ENCODE measurements at regions not wholly inside any gene's neighbourhood (a gene's known extent, or its start where the extent isn't known, plus 50 kb on each side); places are given as distances from the start of the nearest gene placed in this dataset.

- Mint-ChIP-seq H3K27me3 (ENCODE audit: insufficient read depth, unreplicated experiment) (no peaks in the 10 kb centered on the region), H3K27ac (ENCODE audit: low read depth, unreplicated experiment) (no peak overlapping the region), H3K4me3 (ENCODE audit: unreplicated experiment) (no peak overlapping the region), H3K9me3 (ENCODE audit: unreplicated experiment) (no peaks in the 10 kb centered on the region), H3K36me3 (ENCODE audit: insufficient read depth, unreplicated experiment) (peaks cover 8% of the 10 kb centered on the region), H3K4me1 (ENCODE audit: insufficient read depth, unreplicated experiment) (peaks cover 24% of the 10 kb centered on the region)
- ChIA-PET POLR2A (interaction anchor here (0.6 to 2.7 kb wide), 7 partner anchors 9 to 538 kb away, joined by 3 to 15 read pairs (median 3); no protein-coding TSS in a partner anchor), CTCF (interaction anchor here (0.9 to 3.2 kb wide), 5 partner anchors 12 to 70 kb away, joined by 3 to 17 read pairs (median 3); no protein-coding TSS in a partner anchor)
- DNase-seq (ENCODE audit: unreplicated experiment) = no peak
- intact Hi-C loops (cut with micrococcal nuclease) = no loop called here
- TF ChIP-seq, protein P1, sequence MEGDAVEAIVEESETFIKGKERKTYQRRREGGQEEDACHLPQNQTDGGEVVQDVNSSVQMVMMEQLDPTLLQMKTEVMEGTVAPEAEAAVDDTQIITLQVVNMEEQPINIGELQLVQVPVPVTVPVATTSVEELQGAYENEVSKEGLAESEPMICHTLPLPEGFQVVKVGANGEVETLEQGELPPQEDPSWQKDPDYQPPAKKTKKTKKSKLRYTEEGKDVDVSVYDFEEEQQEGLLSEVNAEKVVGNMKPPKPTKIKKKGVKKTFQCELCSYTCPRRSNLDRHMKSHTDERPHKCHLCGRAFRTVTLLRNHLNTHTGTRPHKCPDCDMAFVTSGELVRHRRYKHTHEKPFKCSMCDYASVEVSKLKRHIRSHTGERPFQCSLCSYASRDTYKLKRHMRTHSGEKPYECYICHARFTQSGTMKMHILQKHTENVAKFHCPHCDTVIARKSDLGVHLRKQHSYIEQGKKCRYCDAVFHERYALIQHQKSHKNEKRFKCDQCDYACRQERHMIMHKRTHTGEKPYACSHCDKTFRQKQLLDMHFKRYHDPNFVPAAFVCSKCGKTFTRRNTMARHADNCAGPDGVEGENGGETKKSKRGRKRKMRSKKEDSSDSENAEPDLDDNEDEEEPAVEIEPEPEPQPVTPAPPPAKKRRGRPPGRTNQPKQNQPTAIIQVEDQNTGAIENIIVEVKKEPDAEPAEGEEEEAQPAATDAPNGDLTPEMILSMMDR (IDR thresholded peaks at IDR 0.05; ENCODE audit: unreplicated experiment) = no peak
- no TSS peak for BruUV-seq (replicated peaks)
Observed at GRCh38 chr1:232557096-232557495, 72.8 kb downstream of the SIPA1L2 start.

GRCh38 chr1:232556351-232556750 is 73.6 kb downstream of the SIPA1L2 start:
- DNase-seq (ENCODE audit: unreplicated experiment) = no peak
- H3K27ac Mint-ChIP-seq (ENCODE audit: low read depth, unreplicated experiment) = no peak overlapping the region
- no TSS peak for BruUV-seq (replicated peaks)
- TF ChIP-seq, protein P1 (IDR thresholded peaks at IDR 0.05; ENCODE audit: unreplicated experiment) = no peak
- peaks cover 8% of the 10 kb centered on the region for H3K36me3 Mint-ChIP-seq (ENCODE audit: insufficient read depth, unreplicated experiment)
- H3K4me1 Mint-ChIP-seq (ENCODE audit: insufficient read depth, unreplicated experiment) = peaks cover 17% of the 10 kb centered on the region
- intact Hi-C loops (cut with micrococcal nuclease) = no loop called here
- H3K4me3 Mint-ChIP-seq (ENCODE audit: unreplicated experiment) = no peak overlapping the region
- ChIA-PET POLR2A (interaction anchor here (0.6 to 2.7 kb wide), 8 partner anchors 11 to 538 kb away, joined by 3 to 15 read pairs (median 3); no protein-coding TSS in a partner anchor), CTCF (interaction anchor here (0.6 to 3.2 kb wide), 9 partner anchors 11 to 972 kb away, joined by 3 to 17 read pairs (median 3); no protein-coding TSS in a partner anchor)
- H3K9me3 Mint-ChIP-seq (ENCODE audit: unreplicated experiment) = no peaks in the 10 kb centered on the region
- H3K27me3 Mint-ChIP-seq (ENCODE audit: insufficient read depth, unreplicated experiment) = no peaks in the 10 kb centered on the region

DNA sequence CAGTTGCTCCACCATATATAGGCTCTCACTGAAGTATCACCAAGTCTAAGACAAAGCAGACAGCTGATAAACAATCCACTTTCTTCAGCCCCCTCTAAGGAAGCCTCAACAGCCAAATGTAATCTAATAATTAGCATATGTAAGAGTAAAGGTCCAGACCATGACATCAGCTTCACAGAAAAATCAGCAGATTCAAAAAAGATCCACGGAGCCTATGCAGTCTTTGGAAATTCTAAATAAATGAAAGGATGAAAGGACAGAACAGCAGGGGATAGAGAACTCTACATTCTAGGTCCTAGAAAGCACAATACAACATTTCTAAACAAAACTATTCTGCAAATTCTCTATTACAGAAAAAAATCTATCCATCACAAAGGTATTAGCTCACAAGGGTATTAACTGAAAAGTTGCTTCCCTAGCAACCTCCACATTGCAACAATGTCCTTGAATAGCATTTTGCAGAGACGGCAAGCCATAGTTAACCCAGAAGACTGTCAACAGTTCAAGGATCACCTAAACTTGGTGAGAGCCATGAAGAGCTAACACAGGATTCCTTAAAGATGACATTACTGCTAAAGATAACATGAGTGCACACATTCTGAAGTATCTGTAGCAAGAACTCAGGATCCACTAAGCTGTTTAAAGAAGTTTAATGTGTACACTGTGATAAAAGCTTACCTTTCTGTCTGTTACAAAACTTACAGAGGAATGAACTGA is 74.3 kb downstream of the SIPA1L2 start:
- Mint-ChIP-seq H3K27me3 (ENCODE audit: insufficient read depth, unreplicated experiment) (no peaks in the 10 kb centered on the region), H3K36me3 (ENCODE audit: insufficient read depth, unreplicated experiment) (peaks cover 8% of the 10 kb centered on the region), H3K9me3 (ENCODE audit: unreplicated experiment) (no peaks in the 10 kb centered on the region), H3K4me1 (ENCODE audit: insufficient read depth, unreplicated experiment) (peaks cover 17% of the 10 kb centered on the region), H3K4me3 (ENCODE audit: unreplicated experiment) (no peak overlapping the region), H3K27ac (ENCODE audit: low read depth, unreplicated experiment) (no peak overlapping the region)
- TF ChIP-seq, protein P1 (IDR thresholded peaks at IDR 0.05; ENCODE audit: unreplicated experiment) = no peak
- intact Hi-C loops (cut with micrococcal nuclease) = no loop called here
- DNase-seq (ENCODE audit: unreplicated experiment) = no peak
- ChIA-PET POLR2A (interaction anchor here (0.5 to 2.7 kb wide), 9 partner anchors 10 to 71 kb away, joined by 3 to 15 read pairs (median 3); no protein-coding TSS in a partner anchor), CTCF (interaction anchor here (0.8 to 3.2 kb wide), 3 partner anchors 10 to 71 kb away, joined by 3 to 17 read pairs (median 5); no protein-coding TSS in a partner anchor)
- BruUV-seq (replicated peaks) = no TSS peak

- DNase-seq (ENCODE audit: unreplicated experiment) = no peak
- H3K27ac Mint-ChIP-seq (ENCODE audit: low read depth, unreplicated experiment) = no peak overlapping the region
- H3K27me3 Mint-ChIP-seq (ENCODE audit: insufficient read depth, unreplicated experiment) = no peaks in the 10 kb centered on the region
- no TSS peak for BruUV-seq (replicated peaks)
- intact Hi-C loops (cut with micrococcal nuclease) = no loop called here
- TF ChIP-seq, protein P1 (IDR thresholded peaks at IDR 0.05; ENCODE audit: unreplicated experiment) = no peak
- H3K4me1 Mint-ChIP-seq (ENCODE audit: insufficient read depth, unreplicated experiment) = peaks cover 17% of the 10 kb centered on the region
- no peak overlapping the region for H3K4me3 Mint-ChIP-seq (ENCODE audit: unreplicated experiment)
- peaks cover 8% of the 10 kb centered on the region for H3K36me3 Mint-ChIP-seq (ENCODE audit: insufficient read depth, unreplicated experiment)
- ChIA-PET POLR2A (no interaction called here), CTCF (no interaction called here)
- H3K9me3 Mint-ChIP-seq (ENCODE audit: unreplicated experiment) = no peaks in the 10 kb centered on the region
Observed at GRCh38 chr1:232554409-232554808, 75.5 kb downstream of the SIPA1L2 start.

Data from MCF 10A (cell line).